LNCaP clone FGC (cell line): ENCODE measurements at regions not wholly inside any gene's neighbourhood (a gene's known extent, or its start where the extent isn't known, plus 50 kb on each side); places are given as distances from the start of the nearest gene placed in this dataset.

Experiments used
- DNase-seq: peaks from one replicate; pipeline ENCODE4 v3.0.0-alpha.2; 2011; ENCODE audit warnings: low read depth
- H3K4me3 ChIP-seq: 2 replicates; pipeline ENCODE4 v1.5.1; 2011; ENCODE audit warnings: mild to moderate bottlenecking, low read depth, low read length, control low read depth
- TF ChIP-seq, protein P1 (sequence below): IDR thresholded peaks from 2 replicates; pipeline ENCODE4 v1.5.1; 2012; ENCODE audit warnings: mild to moderate bottlenecking; ENCODE audit not compliant: control insufficient read depth, insufficient read depth; ENCODE audit errors: extremely low read depth

DNA sequence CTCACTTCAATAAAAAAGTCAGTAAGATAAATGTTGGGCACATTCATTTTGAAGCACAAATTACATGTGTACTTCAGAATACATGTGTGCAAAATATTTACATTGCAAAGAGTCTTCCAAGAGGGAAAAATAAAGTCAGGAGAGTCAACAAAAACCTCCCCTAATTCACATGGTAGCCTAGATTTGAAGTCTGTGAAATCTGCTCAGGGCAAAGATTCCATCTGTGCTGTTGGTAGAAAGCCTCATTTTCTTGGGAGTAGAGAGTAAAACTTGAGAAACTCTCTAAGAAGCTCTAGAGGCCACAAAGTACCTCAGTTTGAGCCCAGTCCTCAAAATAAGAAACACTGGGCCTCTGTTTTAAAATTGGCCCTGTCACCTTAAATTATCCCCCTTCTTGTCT, 303.4 kb downstream of the RAB28 start:
- DNase-seq, result no peak
- TF ChIP-seq, protein P1, sequence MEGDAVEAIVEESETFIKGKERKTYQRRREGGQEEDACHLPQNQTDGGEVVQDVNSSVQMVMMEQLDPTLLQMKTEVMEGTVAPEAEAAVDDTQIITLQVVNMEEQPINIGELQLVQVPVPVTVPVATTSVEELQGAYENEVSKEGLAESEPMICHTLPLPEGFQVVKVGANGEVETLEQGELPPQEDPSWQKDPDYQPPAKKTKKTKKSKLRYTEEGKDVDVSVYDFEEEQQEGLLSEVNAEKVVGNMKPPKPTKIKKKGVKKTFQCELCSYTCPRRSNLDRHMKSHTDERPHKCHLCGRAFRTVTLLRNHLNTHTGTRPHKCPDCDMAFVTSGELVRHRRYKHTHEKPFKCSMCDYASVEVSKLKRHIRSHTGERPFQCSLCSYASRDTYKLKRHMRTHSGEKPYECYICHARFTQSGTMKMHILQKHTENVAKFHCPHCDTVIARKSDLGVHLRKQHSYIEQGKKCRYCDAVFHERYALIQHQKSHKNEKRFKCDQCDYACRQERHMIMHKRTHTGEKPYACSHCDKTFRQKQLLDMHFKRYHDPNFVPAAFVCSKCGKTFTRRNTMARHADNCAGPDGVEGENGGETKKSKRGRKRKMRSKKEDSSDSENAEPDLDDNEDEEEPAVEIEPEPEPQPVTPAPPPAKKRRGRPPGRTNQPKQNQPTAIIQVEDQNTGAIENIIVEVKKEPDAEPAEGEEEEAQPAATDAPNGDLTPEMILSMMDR, result no peak

DNA sequence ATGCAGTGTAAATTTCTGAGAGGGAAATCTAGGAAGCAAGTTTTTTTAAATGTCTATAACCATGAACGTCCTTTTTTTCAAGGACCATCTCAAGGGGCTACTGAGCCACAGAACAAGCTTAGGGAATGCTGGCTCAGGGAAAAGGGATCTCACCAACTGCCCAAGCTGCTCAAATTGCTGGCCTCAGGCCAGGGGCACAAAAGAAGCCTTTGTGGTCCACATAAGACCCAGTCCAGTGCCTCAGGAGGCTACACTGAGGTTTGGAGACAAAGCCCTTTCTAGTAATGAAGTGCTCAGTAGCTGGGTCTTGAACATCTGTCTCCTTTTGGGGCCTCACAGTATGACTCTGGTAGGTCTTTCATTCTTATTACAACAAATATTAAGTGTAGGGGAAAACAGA, 305.5 kb downstream of the RAB28 start:
- TF ChIP-seq, protein P1, result no peak
- no peak for DNase-seq
- no peak overlapping the region for H3K4me3 ChIP-seq

More for the DNA sequence above, 303.4 kb downstream of the RAB28 start:
- H3K4me3 ChIP-seq, result no peak overlapping the region

- no peak overlapping the region for H3K4me3 ChIP-seq
- TF ChIP-seq, protein P1, result no peak
- DNase-seq, result no peak
Observed at GRCh38 chr4:13176741-13177142, 307.4 kb downstream of the RAB28 start.

DNA sequence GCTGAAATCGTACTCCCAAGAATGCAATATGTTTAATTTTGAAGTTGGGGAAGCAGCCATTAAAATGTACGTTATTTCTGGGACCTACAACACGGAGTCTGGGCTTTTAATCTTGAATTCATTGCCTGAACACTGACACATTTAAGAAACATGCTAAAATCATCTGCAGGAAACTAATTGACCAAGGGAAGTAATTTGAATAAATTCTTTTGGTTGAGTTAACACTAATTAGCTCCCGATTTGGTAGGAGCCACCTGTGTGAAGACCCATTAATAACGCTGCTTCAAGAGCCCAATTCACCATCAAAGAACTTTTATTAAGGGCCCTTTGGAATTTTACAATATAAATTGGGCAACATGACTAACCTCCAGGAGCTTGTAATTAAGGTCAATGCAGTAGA, 309.2 kb downstream of the RAB28 start:
- H3K4me3 ChIP-seq, result no peak overlapping the region
- no peak for DNase-seq
- TF ChIP-seq, protein P1, result no peak

DNA sequence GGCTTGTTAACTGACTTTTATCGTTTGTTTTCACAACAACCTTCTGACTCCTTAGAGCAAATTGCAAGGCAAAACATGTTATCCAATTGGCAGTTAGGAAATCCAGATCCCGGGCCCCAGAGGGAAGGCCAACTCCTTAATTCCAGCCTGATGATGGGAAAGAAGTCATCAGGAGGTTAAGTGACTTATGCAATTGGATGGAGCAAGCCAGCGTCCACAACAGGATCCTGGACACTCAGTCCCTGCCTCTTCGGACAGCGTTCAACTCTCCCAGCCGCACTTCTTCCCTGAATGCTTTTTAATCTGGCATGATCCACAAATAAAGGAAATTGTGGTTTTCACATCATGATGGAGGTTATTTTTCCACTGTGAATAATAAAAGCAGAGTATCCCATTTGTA, 310.1 kb downstream of the RAB28 start:
- H3K4me3 ChIP-seq, result no peak overlapping the region
- TF ChIP-seq, protein P1, result no peak
- DNase-seq, result no peak

GRCh38 chr4:13171292-13172057, 312.7 kb downstream of the RAB28 start:
- H3K4me3 ChIP-seq, result no peak overlapping the region
- DNase-seq, result no peak
- TF ChIP-seq, protein P1, result no peak
